Tibial nerve (tissue), 3 donors: ENCODE measurements at regions not wholly inside any gene's neighbourhood (a gene's known extent, or its start where the extent isn't known, plus 50 kb on each side); places are given as distances from the start of the nearest gene placed in this dataset.

ENCODE experiments used
- POLR2A ChIP-seq, 2 donors: fragments of 450-650 bp; IDR thresholded peaks; one replicate each; pipeline ENCODE4 v1.6.1; 2017; ENCODE audit warnings: antibody characterized with exemption in 2 of 2, mild to moderate bottlenecking in 2 of 2, moderate library complexity in 2 of 2
- TF ChIP-seq, protein P1 (sequence below), 5 experiments: fragments of 200-600 bp in 3 of 5; fragments of 450-650 bp in 2 of 5; sonication (generic) in 3 of 5; IDR thresholded peaks; one replicate each; pipeline ENCODE4 v1.5.1; 2016 to 2019; ENCODE audit warnings: antibody characterized with exemption in 5 of 5, mild to moderate bottlenecking in 3 of 5, moderate library complexity in 2 of 5

DNA sequence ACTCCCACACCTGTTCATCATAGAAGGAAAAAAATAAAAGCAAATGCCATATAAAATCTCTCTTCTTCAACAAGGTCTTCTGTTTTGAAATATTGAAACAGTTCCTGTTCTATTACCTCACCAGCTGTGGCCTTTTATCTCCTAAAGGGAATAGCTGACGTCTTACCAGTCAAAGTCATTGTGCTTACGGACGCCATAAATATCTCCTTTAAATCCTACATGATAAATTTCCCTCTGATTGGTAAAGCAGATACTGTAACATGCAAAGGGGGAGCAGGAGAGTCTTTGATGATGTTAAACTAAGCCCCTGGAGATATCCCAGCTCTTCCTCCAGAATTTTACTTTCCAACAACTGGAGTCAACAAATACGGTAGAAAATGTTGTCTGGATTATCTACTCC lies 168.4 kb downstream of the ZC3H11B start:
- TF ChIP-seq, protein P1, sequence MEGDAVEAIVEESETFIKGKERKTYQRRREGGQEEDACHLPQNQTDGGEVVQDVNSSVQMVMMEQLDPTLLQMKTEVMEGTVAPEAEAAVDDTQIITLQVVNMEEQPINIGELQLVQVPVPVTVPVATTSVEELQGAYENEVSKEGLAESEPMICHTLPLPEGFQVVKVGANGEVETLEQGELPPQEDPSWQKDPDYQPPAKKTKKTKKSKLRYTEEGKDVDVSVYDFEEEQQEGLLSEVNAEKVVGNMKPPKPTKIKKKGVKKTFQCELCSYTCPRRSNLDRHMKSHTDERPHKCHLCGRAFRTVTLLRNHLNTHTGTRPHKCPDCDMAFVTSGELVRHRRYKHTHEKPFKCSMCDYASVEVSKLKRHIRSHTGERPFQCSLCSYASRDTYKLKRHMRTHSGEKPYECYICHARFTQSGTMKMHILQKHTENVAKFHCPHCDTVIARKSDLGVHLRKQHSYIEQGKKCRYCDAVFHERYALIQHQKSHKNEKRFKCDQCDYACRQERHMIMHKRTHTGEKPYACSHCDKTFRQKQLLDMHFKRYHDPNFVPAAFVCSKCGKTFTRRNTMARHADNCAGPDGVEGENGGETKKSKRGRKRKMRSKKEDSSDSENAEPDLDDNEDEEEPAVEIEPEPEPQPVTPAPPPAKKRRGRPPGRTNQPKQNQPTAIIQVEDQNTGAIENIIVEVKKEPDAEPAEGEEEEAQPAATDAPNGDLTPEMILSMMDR (IDR thresholded peaks at IDR 0.05), result no peak
- no peak for TF ChIP-seq POLR2A (IDR thresholded peaks at IDR 0.05)
